ENCODE measurements at regions not wholly inside any gene's neighbourhood (a gene's known extent, or its start where the extent isn't known, plus 50 kb on each side); places are given as distances from the start of the nearest gene placed in this dataset.

GRCh38 chr12:124433147-124433874, 134.1 kb downstream of the NCOR2 start:
- Histone ChIP-seq H3K27me3 (ENCODE audit: insufficient read depth, low read length) (no peaks in the 10 kb centered on the region), H2AK5ac (ENCODE audit: insufficient read length, low read length) (no peak overlapping the region), H2BK12ac (ENCODE audit: insufficient read length, low read depth, low read length) (no peak overlapping the region), H3K18ac (ENCODE audit: insufficient read length, low read depth, low read length) (no peak overlapping the region), H3K23ac (ENCODE audit: insufficient read length, low read depth, low read length) (no peak overlapping the region), H3K14ac (ENCODE audit: insufficient read depth, low read length) (peak overlapping the region; percentile 46; the same call in 1 of the 2 replicates), H3T11ph (ENCODE audit: low read length) (no peak overlapping the region), H2AFZ (ENCODE audit: low read length) (no peak overlapping the region), H3K79me2 (ENCODE audit: insufficient read depth, low read length) (no peaks in the 10 kb centered on the region), H3K4me2 (ENCODE audit: insufficient read depth, insufficient read length, low read length) (no peak overlapping the region), H2BK15ac (ENCODE audit: low read depth, low read length) (no peak overlapping the region), H3K4me1 (ENCODE audit: insufficient read depth, low read length) (0 out of 2 replicates have a peak, but pooled peaks cover 7% of the 10 kb centered on the region), H3K27ac (ENCODE audit: insufficient read length, low read depth, low read length) (no peak overlapping the region), H3K23me2 (ENCODE audit: insufficient read length, low read depth, low read length, poor library complexity, severe bottlenecking) (no peaks in the 10 kb centered on the region), H3K9me3 (ENCODE audit: control insufficient read depth, low read depth, low read length) (no peaks in the 10 kb centered on the region), H2BK120ac (ENCODE audit: low read depth, low read length, poor library complexity, severe bottlenecking) (no peak overlapping the region), H2BK5ac (ENCODE audit: insufficient read length, low read length) (no peak overlapping the region), H3K9ac (ENCODE audit: extremely low read depth, insufficient read length, low read length) (no peak overlapping the region), H4K5ac (ENCODE audit: insufficient read length, low read depth, low read length) (no peak overlapping the region), H4K91ac (ENCODE audit: insufficient read length, low read depth, low read length) (no peak overlapping the region), H3K79me1 (ENCODE audit: insufficient read depth, low read depth, low read length, poor library complexity, severe bottlenecking) (no peaks in the 10 kb centered on the region), H3K4ac (ENCODE audit: low read depth, low read length) (no peak overlapping the region), H4K8ac (replicated peaks; ENCODE audit: insufficient read length, low read depth, low read length) (no peak overlapping the region), H2BK20ac (ENCODE audit: low read depth, low read length, poor library complexity, severe bottlenecking) (no peak overlapping the region), H4K20me1 (ENCODE audit: control insufficient read depth, insufficient read depth, insufficient read length) (peaks cover 4% of the 10 kb centered on the region), H3K56ac (ENCODE audit: insufficient read length, low read depth, low read length) (no peak overlapping the region)
- no CpG with 5 or more reads among the region's 22 CpGs for WGBS (ENCODE audit: extremely low coverage, insufficient read length, low lambda C conversion rate)
- Mint-ChIP-seq H3K4me3 (no peak overlapping the region), H3K27ac (0 out of 7 replicates have a peak overlapping the region, but pooled peaks of 1 of the 3 experiments have one; percentile 34), H3K27me3 (ENCODE audit: low read depth) (peaks cover 1% of the 10 kb centered on the region), H3K9me3 (no peaks in the 10 kb centered on the region), H3K4me1 (peaks cover 28 to 37% of the 10 kb centered on the region in 2 experiments), H3K36me3 (ENCODE audit: insufficient read depth in 1 of 3, low read depth in 3 of 3) (peaks cover 7 to 49% (median 34%) of the 10 kb centered on the region in 3 experiments; a peak in 6 of 7 replicates)
- no peak for TF ChIP-seq CTCF (conservative IDR thresholded peaks at IDR 0.05)
- no peak for DNase-seq

All from H9 (cell line).